ENCODE measurements at regions not wholly inside any gene's neighbourhood (a gene's known extent, or its start where the extent isn't known, plus 50 kb on each side); places are given as distances from the start of the nearest gene placed in this dataset.

- no peak for TF ChIP-seq CTCF (IDR thresholded peaks at IDR 0.05; ENCODE audit: extremely low read depth, missing control alignments)
- no peak for DNase-seq (ENCODE audit: low spot score)
Observed at GRCh38 chr20:54272901-54273488, 65.1 kb downstream of the PFDN4 start.

- DNase-seq (ENCODE audit: low spot score), result no peak
- TF ChIP-seq CTCF (IDR thresholded peaks at IDR 0.05; ENCODE audit: extremely low read depth, missing control alignments), result no peak
Observed at GRCh38 chr20:54275359-54276111, 67.6 kb downstream of the PFDN4 start.

DNA sequence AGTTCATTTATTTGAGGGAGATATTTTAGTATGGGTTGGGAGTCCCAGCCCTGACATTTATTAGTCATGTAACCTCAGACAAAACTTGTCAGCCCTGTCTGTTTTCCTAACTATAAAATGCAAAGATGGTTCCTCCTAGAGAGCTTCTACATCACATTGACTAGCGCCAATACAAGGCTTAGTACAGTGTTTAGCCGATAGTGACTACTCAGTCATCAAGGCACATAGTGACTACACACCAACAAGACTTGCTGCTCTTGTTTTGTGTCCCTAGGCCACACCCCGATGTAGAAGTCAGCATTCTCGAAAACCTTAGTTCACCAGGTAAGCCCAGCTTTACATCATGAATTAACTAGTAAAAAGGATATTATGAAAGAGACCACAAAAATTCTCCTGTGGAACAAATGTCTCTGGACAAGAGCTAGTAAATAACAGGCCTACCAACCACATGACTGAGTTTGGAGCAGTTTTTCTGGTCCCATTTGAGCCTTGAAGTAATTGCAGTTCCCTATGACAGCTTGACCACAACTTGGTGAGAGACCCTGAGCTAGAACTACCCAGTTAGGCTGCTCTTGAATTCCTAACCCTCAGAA is 68.8 kb downstream of the PFDN4 start:
- no peak for TF ChIP-seq CTCF (IDR thresholded peaks at IDR 0.05; ENCODE audit: extremely low read depth, missing control alignments)
- DNase-seq (ENCODE audit: low spot score), result no peak

DNA sequence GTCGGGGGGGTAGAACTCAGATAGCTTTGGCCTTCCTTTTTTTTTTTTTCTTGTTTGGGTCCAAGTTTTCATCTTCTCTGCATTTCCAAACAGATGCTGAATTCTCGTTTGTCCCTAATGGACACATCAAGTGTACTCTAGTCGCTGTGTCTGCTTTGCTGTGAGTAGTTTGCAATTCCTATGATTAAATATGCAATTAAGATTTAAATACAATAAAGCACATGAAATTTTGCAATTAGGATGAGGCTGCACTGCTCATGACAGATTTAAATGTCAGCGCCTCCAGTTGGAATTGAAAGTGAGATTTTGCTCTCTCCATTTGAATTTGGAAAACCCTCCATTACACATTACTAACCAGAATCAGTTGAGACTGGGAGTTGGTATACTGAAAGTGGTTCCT is 70.4 kb downstream of the PFDN4 start:
- DNase-seq (ENCODE audit: low spot score), result no peak
- no peak for TF ChIP-seq CTCF (IDR thresholded peaks at IDR 0.05; ENCODE audit: extremely low read depth, missing control alignments)

GRCh38 chr20:54282625-54283024 is 74.7 kb downstream of the PFDN4 start:
- TF ChIP-seq CTCF (IDR thresholded peaks at IDR 0.05; ENCODE audit: extremely low read depth, missing control alignments), result no peak

GRCh38 chr20:54283253-54283652 is 75.4 kb downstream of the PFDN4 start:
- no peak for TF ChIP-seq CTCF (IDR thresholded peaks at IDR 0.05; ENCODE audit: extremely low read depth, missing control alignments)
- no peak for DNase-seq (ENCODE audit: low spot score)

More at GRCh38 chr20:54282625-54283024, 74.7 kb downstream of the PFDN4 start:
- no peak for DNase-seq (ENCODE audit: low spot score)
